ENCODE measurements at regions not wholly inside any gene's neighbourhood (a gene's known extent, or its start where the extent isn't known, plus 50 kb on each side); places are given as distances from the start of the nearest gene placed in this dataset.

DNA sequence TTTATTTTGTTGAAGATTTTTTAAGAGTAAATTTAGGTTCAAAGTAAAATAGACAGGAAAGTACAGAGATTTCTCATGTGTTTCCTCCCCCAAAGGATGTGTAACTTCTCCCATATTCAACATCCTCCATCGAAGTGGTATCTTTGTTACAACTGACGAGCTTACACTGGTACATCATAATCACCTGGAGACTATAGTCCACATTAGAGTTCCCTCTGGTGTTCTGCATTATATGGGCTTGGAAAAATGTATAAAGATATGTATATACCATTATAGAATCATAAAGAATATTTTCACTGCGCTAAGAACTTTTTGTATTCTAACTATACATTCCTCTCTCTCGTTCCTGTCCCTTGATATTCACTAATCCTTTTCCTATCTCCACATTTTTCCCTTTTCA is 203.7 kb downstream of the AMY1C start:
- TF ChIP-seq POLR2AphosphoS5 (IDR thresholded peaks at IDR 0.05; ENCODE audit: insufficient read depth in 1 of 2, low read depth in 1 of 2) = no peak
- Histone ChIP-seq H3K4me3 (no peak overlapping the region), H3K36me3 (no peaks in the 10 kb centered on the region), H3K9me3 (no peaks in the 10 kb centered on the region), H3K4me1 (no peaks in the 10 kb centered on the region), H3K27ac (no peak overlapping the region), H3K27me3 (no peaks in the 10 kb centered on the region)
- intact Hi-C loops (cut with DNase I) = no loop called here
- no peak for DNase-seq (ENCODE audit: extremely low spot score in 2 of 2)

DNA sequence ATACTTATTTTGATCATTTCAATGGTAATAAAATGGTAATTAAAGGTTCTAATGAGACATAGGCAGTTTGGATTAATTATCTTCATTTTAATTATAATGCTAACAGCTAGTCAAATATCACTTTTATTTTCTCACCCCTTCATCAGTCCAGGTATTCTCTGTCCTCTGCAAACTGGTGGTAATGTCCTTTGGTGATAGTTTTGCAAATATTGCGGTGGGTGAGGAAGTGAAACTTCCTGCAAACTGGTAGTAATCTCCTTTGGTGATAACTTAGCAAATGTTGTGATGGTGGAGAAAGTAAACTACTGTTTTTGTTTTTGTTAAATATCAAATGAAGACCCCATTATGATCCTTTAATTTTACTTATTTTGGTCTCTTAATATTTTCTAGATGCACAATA is 209.0 kb downstream of the AMY1C start:
- H3K27me3 ChIP-seq = no peaks in the 10 kb centered on the region
- H3K4me1 ChIP-seq = no peaks in the 10 kb centered on the region
- no peaks in the 10 kb centered on the region for H3K36me3 ChIP-seq
- no peak for DNase-seq (ENCODE audit: extremely low spot score in 2 of 2)
- no peak overlapping the region for H3K4me3 ChIP-seq
- no peaks in the 10 kb centered on the region for H3K9me3 ChIP-seq
- intact Hi-C loops (cut with DNase I) = no loop called here
- no peak overlapping the region for H3K27ac ChIP-seq
- no peak for TF ChIP-seq POLR2A (IDR thresholded peaks at IDR 0.05)

- H3K36me3 ChIP-seq = no peaks in the 10 kb centered on the region
- intact Hi-C loops (cut with DNase I) = no loop called here
- H3K9me3 ChIP-seq = no peaks in the 10 kb centered on the region
- TF ChIP-seq POLR2A (IDR thresholded peaks at IDR 0.05) (no peak), POLR2AphosphoS5 (IDR thresholded peaks at IDR 0.05; ENCODE audit: insufficient read depth in 1 of 2, low read depth in 1 of 2) (no peak)
- TF ChIP-seq, protein P1, sequence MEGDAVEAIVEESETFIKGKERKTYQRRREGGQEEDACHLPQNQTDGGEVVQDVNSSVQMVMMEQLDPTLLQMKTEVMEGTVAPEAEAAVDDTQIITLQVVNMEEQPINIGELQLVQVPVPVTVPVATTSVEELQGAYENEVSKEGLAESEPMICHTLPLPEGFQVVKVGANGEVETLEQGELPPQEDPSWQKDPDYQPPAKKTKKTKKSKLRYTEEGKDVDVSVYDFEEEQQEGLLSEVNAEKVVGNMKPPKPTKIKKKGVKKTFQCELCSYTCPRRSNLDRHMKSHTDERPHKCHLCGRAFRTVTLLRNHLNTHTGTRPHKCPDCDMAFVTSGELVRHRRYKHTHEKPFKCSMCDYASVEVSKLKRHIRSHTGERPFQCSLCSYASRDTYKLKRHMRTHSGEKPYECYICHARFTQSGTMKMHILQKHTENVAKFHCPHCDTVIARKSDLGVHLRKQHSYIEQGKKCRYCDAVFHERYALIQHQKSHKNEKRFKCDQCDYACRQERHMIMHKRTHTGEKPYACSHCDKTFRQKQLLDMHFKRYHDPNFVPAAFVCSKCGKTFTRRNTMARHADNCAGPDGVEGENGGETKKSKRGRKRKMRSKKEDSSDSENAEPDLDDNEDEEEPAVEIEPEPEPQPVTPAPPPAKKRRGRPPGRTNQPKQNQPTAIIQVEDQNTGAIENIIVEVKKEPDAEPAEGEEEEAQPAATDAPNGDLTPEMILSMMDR (IDR thresholded peaks at IDR 0.05) = no peak
- H3K27me3 ChIP-seq = no peaks in the 10 kb centered on the region
- no peak overlapping the region for H3K4me3 ChIP-seq
- no peak overlapping the region for H3K27ac ChIP-seq
- DNase-seq (ENCODE audit: extremely low spot score in 2 of 2) = no peak
- H3K4me1 ChIP-seq = no peaks in the 10 kb centered on the region
These were observed 209.9 kb downstream of the AMY1C start for GRCh38 chr1:103959565-103959964.

DNA sequence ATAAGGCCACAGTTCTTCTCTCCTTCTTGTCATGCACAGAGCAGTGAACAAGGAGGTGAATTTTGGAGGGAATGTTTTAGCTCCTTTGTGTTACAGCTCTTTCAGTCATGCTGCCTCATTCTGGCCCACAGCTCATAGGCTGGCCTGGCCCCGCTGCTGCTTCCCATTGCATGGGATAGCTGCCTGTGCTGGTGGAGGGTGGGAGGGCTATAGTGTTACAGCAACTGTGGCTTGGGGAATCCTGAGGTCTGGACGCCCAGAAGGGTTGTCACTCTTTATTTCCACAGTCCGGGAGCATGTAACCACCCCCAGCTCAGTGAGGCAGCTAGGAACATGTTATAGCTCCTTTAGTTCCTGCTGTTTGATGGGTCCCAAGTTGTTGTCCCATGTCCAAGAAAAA is 210.3 kb downstream of the AMY1C start:
- intact Hi-C loops (cut with DNase I) = no loop called here
- TF ChIP-seq POLR2A (IDR thresholded peaks at IDR 0.05) (no peak), POLR2AphosphoS5 (IDR thresholded peaks at IDR 0.05; ENCODE audit: insufficient read depth in 1 of 2, low read depth in 1 of 2) (no peak)
- TF ChIP-seq, protein P1 (IDR thresholded peaks at IDR 0.05) = no peak
- no peaks in the 10 kb centered on the region for H3K27me3 ChIP-seq
- no peak overlapping the region for H3K27ac ChIP-seq
- H3K4me1 ChIP-seq = no peaks in the 10 kb centered on the region
- no peak for DNase-seq (ENCODE audit: extremely low spot score in 2 of 2)
- H3K4me3 ChIP-seq = no peak overlapping the region
- H3K9me3 ChIP-seq = no peaks in the 10 kb centered on the region
- no peaks in the 10 kb centered on the region for H3K36me3 ChIP-seq

DNA sequence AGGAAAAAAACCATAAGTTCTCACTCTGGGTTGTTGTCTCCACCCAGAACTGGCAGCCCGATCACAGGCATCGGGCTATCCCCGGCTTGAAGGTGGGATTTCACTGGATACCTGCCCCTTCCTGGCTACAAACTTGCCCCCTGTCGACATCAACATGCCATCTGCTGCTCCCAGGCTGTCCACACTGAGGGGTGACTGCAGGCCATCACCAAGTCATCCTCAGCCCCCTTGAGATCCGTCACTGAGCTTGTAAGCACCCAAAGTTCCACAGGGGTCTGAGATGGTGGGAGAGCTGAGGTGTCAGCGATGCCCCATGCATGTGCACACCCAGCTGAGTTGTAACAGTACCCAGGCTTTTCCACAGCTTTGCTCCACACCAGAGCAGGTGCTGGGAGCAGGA is 211.0 kb downstream of the AMY1C start:
- H3K27ac ChIP-seq = no peak overlapping the region
- no peaks in the 10 kb centered on the region for H3K27me3 ChIP-seq

DNA sequence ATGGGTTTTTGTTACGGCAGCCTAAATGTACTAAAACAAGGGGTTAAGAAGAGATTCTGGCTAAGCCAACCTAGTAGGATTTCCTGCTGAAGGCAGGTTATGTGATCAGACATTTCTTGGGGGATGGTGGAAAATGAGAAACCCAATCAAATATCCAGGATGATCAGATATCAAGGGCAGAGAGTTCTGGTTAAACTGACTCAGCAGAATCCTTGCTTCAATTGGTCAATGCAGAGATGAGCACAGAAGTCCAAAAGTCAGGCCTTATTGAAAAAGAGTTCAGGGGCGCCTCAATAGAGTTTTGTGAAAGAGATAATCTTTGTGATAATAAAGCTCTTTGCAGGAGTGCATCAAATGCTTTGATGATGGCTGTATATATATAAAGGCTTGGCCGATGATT is 237.1 kb downstream of the AMY1C start:
- Histone ChIP-seq H3K4me1 (no peaks in the 10 kb centered on the region), H3K9me3 (no peaks in the 10 kb centered on the region), H3K27me3 (no peaks in the 10 kb centered on the region), H3K36me3 (no peaks in the 10 kb centered on the region), H3K27ac (no peak overlapping the region), H3K4me3 (no peak overlapping the region)
- intact Hi-C loops (cut with DNase I) = no loop called here
- TF ChIP-seq, protein P1 (IDR thresholded peaks at IDR 0.05) = no peak
- DNase-seq (ENCODE audit: extremely low spot score in 2 of 2) = no peak

More for the DNA sequence above, 211.0 kb downstream of the AMY1C start:
- no peaks in the 10 kb centered on the region for H3K9me3 ChIP-seq
- H3K36me3 ChIP-seq = no peaks in the 10 kb centered on the region
- no peak overlapping the region for H3K4me3 ChIP-seq
- TF ChIP-seq POLR2A (IDR thresholded peaks at IDR 0.05) (no peak), POLR2AphosphoS5 (IDR thresholded peaks at IDR 0.05; ENCODE audit: insufficient read depth in 1 of 2, low read depth in 1 of 2) (no peak)
- TF ChIP-seq, protein P1 (IDR thresholded peaks at IDR 0.05) = no peak
- H3K4me1 ChIP-seq = no peaks in the 10 kb centered on the region
- intact Hi-C loops (cut with DNase I) = no loop called here
- DNase-seq (ENCODE audit: extremely low spot score in 2 of 2) = no peak
